ENCODE measurements at regions not wholly inside any gene's neighbourhood (a gene's known extent, or its start where the extent isn't known, plus 50 kb on each side); places are given as distances from the start of the nearest gene placed in this dataset.
"Not testable (repeated sequence)": the region's sequence is repeated elsewhere in the genome, so short reads cannot be mapped to it uniquely, and the experiment has no call there.

DNA sequence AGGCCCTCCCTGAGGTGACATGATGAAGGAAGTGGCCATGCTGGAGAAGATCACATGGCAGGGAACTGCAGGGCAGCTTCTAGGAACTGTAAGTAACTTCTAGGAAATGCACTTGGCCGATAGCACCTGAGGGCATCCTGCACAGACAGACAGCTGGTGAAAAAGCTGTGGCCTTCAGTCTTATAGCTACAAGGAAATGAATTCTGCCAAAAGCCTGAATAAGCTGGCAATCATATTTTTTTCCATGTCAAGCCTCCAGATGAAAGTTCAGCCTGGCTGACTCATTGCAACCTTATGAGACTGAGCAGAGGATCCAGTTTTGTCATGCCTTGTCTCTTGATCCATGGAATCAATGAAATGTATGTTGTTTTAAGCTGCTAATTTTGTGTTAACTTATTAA is 91.1 kb upstream of the CACNA2D1 start:
- in situ Hi-C loops (cut with HindIII; ENCODE audit: low pct_unique_long_range_greater_than_20kb, low sequenced_read_pairs), result no loop called here
- peak in 1 of 2 experiments; percentile 60 for DNase-seq (ENCODE audit: low read depth in 1 of 2, low spot score in 1 of 2)
- TF ChIP-seq JUND (IDR thresholded peaks at IDR 0.05; ENCODE audit: low read depth), result no peak

GRCh38 chr7:82530361-82530760 is 86.8 kb upstream of the CACNA2D1 start:
- no peak for TF ChIP-seq JUND (IDR thresholded peaks at IDR 0.05; ENCODE audit: low read depth)
- DNase-seq (ENCODE audit: low read depth in 1 of 2, low spot score in 1 of 2), result no peak
- in situ Hi-C loops (cut with HindIII; ENCODE audit: low pct_unique_long_range_greater_than_20kb, low sequenced_read_pairs), result no loop called here

GRCh38 chr7:82528577-82529310 is 85.2 kb upstream of the CACNA2D1 start:
- in situ Hi-C loops (cut with HindIII; ENCODE audit: low pct_unique_long_range_greater_than_20kb, low sequenced_read_pairs), result no loop called here
- no peak for DNase-seq (ENCODE audit: low read depth in 1 of 2, low spot score in 1 of 2)
- no peak for TF ChIP-seq JUND (IDR thresholded peaks at IDR 0.05; ENCODE audit: low read depth)

- in situ Hi-C loops (cut with HindIII; ENCODE audit: low pct_unique_long_range_greater_than_20kb, low sequenced_read_pairs), result no loop called here
- no peak for TF ChIP-seq JUND (IDR thresholded peaks at IDR 0.05; ENCODE audit: low read depth)
- DNase-seq (ENCODE audit: low read depth in 1 of 2, low spot score in 1 of 2), result no peak
Measured at GRCh38 chr7:82527851-82528250, 84.3 kb upstream of the CACNA2D1 start.

DNA sequence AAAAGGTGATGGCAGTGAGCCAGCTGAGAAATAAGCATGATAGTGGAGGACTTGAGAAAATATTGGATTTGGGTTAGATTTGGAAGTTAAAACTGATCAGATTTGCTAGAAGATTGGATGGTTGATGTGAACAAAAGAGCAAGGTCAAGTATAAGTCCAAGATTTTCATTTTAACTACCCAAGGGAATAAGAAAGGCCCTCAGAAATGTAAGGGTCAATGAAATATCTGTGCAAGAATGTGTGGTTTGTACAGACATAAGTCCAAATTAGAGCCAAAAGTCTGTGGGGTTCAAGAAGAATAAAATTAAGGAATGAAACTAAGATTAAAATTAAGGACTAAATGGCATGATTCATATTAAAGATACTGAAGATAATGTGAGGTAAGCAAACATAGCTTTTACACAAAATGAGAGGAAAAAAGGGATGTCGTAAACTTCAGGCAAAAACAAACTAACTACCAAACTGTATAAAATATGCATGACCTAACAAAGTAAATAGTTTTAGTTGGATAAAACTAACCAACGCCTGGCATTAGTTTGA is 78.4 kb upstream of the CACNA2D1 start:
- in situ Hi-C loops (cut with HindIII; ENCODE audit: low pct_unique_long_range_greater_than_20kb, low sequenced_read_pairs), result no loop called here
- no peak for TF ChIP-seq JUND (IDR thresholded peaks at IDR 0.05; ENCODE audit: low read depth)
- no peak for DNase-seq (ENCODE audit: low read depth in 1 of 2, low spot score in 1 of 2)

DNA sequence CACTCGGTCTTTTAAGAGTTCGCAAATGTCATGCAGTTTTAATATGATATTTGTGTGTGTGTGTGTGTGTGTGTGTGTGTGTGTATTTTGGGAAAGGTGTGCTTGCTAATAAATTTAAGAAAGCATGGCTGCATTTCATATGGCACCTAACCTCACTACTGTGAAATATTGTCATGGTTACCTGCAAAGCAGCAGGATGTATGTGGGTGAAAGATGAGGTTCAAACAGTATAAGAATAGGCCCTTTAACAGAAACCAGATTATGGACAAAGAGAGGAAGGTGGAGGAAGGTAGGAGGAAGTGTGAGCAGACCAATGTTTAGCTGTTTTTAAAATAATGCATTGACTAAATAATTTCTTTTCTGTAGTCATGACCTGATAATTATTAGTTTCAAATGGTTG is 73.5 kb upstream of the CACNA2D1 start:
- DNase-seq (ENCODE audit: low read depth in 1 of 2, low spot score in 1 of 2), result no peak
- no peak for TF ChIP-seq JUND (IDR thresholded peaks at IDR 0.05; ENCODE audit: low read depth)
- in situ Hi-C loops (cut with HindIII; ENCODE audit: low pct_unique_long_range_greater_than_20kb, low sequenced_read_pairs), result no loop called here

DNA sequence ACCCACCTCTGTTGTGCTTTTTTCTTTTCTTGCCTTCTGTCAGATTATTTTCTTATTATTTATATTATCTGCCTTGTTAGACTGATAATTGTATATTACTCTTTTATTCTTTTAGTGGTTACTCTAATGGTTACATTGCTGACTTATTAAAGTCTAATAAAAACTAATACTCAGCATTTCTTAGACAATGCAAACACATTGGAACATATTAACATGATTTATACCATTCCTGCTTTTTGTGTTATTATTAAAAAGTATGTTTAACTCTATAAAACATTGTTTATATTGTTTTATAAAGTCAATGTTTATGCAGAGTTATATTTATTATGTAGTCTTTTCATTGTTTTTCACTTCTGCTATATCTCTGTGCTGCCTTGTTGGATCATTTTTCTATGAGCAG is 68.0 kb upstream of the CACNA2D1 start:
- in situ Hi-C loops (cut with HindIII; ENCODE audit: low pct_unique_long_range_greater_than_20kb, low sequenced_read_pairs), result no loop called here
- no peak for DNase-seq (ENCODE audit: low read depth in 1 of 2, low spot score in 1 of 2)
- no peak for TF ChIP-seq JUND (IDR thresholded peaks at IDR 0.05; ENCODE audit: low read depth)

DNA sequence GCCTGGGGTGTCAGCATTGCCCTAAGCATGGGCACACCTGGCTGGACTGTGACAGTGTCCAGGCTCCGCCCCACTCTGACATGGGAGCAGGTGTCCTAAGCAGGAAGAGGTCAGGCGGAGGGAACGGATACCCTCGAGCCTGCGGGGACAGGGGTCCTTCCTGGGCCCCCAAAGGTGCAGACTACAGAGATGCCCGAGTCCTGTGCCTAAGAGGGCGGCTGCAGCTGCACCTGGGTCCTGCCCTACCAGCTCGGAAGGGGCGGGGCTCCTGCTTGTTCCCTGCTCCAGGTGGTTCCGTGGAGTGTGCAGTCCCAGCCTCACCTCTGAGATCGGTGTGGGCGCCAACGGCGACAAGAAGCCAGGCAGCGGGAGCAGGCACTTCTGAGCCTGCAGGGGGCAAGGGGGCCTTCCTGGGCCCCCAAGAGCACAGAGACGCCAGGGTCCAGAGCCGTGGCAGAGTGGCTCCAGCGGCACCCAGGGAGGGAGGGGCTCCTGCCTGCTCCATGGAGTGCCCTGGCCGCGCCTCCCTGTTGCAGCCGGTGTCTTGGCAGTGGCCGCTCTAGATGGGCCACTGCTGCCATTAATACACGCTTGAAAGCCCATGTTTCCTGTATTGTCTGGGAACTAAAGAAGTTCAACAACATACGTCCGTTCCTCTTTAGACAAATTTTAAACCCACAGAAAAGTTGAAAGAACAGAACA is 64.5 kb upstream of the CACNA2D1 start:
- TF ChIP-seq JUND (IDR thresholded peaks at IDR 0.05; ENCODE audit: low read depth), result no peak
- in situ Hi-C loops (cut with HindIII; ENCODE audit: low pct_unique_long_range_greater_than_20kb, low sequenced_read_pairs), result no loop called here
- peak; percentile 15 to 45 for DNase-seq (ENCODE audit: low read depth in 1 of 2, low spot score in 1 of 2)

DNA sequence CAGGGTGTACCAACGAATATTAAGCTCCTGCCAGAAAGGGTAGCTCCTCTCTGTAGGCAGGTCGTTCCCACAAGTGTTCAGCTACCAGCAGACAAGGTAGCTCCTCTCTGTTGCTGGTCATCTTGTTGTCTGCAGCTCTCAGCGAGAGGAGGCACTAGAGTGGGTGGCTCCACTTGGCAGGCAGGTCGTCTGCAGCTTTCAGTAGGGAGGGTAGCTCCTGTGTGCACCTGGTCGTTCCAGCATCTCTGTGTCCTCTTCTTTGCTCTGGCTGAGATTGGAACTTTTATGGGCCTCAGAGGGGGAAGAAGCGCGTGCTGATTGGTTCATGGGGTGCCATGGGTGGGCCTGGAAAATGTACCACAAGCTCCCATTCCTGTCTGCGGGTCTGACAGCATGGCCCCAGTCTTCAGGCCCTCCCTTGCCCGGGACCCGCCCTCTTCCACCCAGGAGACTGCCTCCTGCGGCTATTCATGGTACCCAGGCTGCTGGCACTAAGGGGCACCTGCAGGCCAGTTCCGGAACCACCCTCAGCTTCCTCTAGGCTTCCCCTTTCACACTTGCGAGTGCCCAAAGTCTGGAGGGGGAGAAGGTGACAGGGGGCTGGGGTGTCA is 63.9 kb upstream of the CACNA2D1 start:
- in situ Hi-C loops (cut with HindIII; ENCODE audit: low pct_unique_long_range_greater_than_20kb, low sequenced_read_pairs), result no loop called here
- no peak for TF ChIP-seq JUND (IDR thresholded peaks at IDR 0.05; ENCODE audit: low read depth)
- no peak for DNase-seq (ENCODE audit: low read depth in 1 of 2, low spot score in 1 of 2)

GRCh38 chr7:82506702-82507101 is 63.1 kb upstream of the CACNA2D1 start:
- DNase-seq (ENCODE audit: low read depth in 1 of 2, low spot score in 1 of 2), result no peak
- in situ Hi-C loops (cut with HindIII; ENCODE audit: low pct_unique_long_range_greater_than_20kb, low sequenced_read_pairs), result no loop called here

GRCh38 chr7:82506208-82506607 is 62.6 kb upstream of the CACNA2D1 start:
- DNase-seq (ENCODE audit: low read depth in 1 of 2, low spot score in 1 of 2), result no peak
- in situ Hi-C loops (cut with HindIII; ENCODE audit: low pct_unique_long_range_greater_than_20kb, low sequenced_read_pairs), result no loop called here
- TF ChIP-seq JUND (IDR thresholded peaks at IDR 0.05; ENCODE audit: low read depth), result no peak

More at GRCh38 chr7:82506702-82507101, 63.1 kb upstream of the CACNA2D1 start:
- no peak for TF ChIP-seq JUND (IDR thresholded peaks at IDR 0.05; ENCODE audit: low read depth)

DNA sequence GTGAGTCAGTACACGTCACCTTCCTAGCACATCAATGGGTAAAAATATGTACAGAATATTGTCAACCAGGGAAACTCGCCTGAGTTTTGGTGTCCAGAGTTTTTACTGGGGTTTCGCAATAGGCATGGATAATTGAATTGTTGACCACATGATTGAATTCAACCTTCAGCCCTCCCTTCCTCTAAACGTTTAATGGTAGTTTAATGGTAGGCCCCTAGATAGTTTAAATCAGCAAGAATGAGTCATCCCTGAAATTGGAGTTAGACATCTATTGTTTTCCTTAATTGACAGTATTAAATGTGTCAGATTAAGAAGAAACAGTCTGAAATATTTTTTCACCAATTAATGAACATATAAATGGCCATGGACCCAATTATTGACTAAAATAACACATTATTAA is 57.8 kb upstream of the CACNA2D1 start:
- DNase-seq (ENCODE audit: low read depth in 1 of 2, low spot score in 1 of 2), result no peak
- in situ Hi-C loops (cut with HindIII; ENCODE audit: low pct_unique_long_range_greater_than_20kb, low sequenced_read_pairs), result no loop called here
- no peak for TF ChIP-seq JUND (IDR thresholded peaks at IDR 0.05; ENCODE audit: low read depth)

GRCh38 chr7:82499546-82499945 is 56.0 kb upstream of the CACNA2D1 start:
- DNase-seq (ENCODE audit: low read depth in 1 of 2, low spot score in 1 of 2); in situ Hi-C loops (cut with HindIII; ENCODE audit: low pct_unique_long_range_greater_than_20kb, low sequenced_read_pairs): not testable (repeated sequence)

Data from T47D (cell line).